ENCODE measurements at regions not wholly inside any gene's neighbourhood (a gene's known extent, or its start where the extent isn't known, plus 50 kb on each side); places are given as distances from the start of the nearest gene placed in this dataset.

DNA sequence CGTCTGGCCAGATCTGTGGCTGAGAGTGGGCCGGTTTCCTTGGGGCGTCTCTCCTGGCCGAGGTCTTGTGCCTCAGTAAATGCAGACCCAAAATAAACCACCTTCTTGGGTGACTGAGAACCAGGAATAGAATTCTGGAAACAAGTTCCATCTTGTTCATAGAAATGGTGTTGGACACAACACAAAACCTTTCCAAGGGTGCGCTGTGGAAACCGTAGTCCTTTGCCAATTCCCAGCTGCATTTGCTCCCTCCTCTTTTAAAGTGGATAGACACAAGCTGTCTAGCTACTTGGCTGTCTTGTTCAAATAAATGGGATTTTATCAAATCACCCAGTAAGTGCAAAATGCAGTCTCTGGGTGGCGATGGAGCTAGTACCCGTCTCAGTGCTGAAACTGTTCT, 300.2 kb downstream of the SHANK2 start:
- H3K36me3 ChIP-seq (ENCODE audit: insufficient read depth in 1 of 2, low read depth in 1 of 2): no peaks in the 10 kb centered on the region
- TF ChIP-seq, protein P1, sequence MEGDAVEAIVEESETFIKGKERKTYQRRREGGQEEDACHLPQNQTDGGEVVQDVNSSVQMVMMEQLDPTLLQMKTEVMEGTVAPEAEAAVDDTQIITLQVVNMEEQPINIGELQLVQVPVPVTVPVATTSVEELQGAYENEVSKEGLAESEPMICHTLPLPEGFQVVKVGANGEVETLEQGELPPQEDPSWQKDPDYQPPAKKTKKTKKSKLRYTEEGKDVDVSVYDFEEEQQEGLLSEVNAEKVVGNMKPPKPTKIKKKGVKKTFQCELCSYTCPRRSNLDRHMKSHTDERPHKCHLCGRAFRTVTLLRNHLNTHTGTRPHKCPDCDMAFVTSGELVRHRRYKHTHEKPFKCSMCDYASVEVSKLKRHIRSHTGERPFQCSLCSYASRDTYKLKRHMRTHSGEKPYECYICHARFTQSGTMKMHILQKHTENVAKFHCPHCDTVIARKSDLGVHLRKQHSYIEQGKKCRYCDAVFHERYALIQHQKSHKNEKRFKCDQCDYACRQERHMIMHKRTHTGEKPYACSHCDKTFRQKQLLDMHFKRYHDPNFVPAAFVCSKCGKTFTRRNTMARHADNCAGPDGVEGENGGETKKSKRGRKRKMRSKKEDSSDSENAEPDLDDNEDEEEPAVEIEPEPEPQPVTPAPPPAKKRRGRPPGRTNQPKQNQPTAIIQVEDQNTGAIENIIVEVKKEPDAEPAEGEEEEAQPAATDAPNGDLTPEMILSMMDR (IDR thresholded peaks at IDR 0.05): no peak
- H3K4me1 ChIP-seq: no peaks in the 10 kb centered on the region
- peaks cover 0 to 10% (median 0%) of the 10 kb centered on the region in 3 donors for H3K27me3 ChIP-seq (ENCODE audit: insufficient read depth in 3 of 3, low read length in 2 of 3)
- no peak overlapping the region for H3K4me3 ChIP-seq
- DNase-seq (peak in 1 of 2 donors; percentile 30), ATAC-seq (no peak)
- intact Hi-C loops (cut with DNase I): no loop called here
- no peaks in the 10 kb centered on the region for H3K9me3 ChIP-seq
- WGBS, 3 donors: 62 to 69% (median 67%) methylated on average over 8 of the region's 8 CpGs
- H3K27ac ChIP-seq: no peak overlapping the region

DNA sequence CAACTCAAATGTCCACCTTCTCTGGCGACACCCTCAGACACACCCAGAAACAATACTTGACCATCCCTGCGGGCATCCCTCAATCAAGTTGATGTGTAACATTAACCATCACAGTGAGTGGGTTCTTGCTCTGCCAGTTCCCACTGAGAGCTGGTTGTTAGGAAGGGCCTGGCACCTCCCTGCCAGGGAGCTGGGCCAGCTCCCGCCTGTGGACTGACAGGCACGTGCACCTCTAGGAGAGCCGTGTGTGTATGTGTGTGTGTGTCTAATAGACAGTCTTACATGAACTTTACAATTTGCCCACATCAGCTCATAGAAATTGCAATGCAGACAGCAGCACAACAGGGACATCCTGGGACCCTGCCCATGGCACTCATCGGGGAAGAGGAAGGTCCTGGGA, 298.7 kb downstream of the SHANK2 start:
- Histone ChIP-seq H3K27ac (no peak overlapping the region), H3K9me3 (no peaks in the 10 kb centered on the region), H3K36me3 (ENCODE audit: insufficient read depth in 1 of 2, low read depth in 1 of 2) (no peaks in the 10 kb centered on the region), H3K4me1 (no peaks in the 10 kb centered on the region), H3K27me3 (ENCODE audit: insufficient read depth in 3 of 3, low read length in 2 of 3) (peaks cover 0 to 8% (median 0%) of the 10 kb centered on the region in 3 donors), H3K4me3 (no peak overlapping the region)
- intact Hi-C loops (cut with DNase I): no loop called here
- DNase-seq (peak in 1 of 2 donors; percentile 11), ATAC-seq (no peak)
- WGBS, 3 donors: 69 to 87% (median 78%) methylated on average over 6 of the region's 6 CpGs
- TF ChIP-seq, protein P1 (IDR thresholded peaks at IDR 0.05): no peak

DNA sequence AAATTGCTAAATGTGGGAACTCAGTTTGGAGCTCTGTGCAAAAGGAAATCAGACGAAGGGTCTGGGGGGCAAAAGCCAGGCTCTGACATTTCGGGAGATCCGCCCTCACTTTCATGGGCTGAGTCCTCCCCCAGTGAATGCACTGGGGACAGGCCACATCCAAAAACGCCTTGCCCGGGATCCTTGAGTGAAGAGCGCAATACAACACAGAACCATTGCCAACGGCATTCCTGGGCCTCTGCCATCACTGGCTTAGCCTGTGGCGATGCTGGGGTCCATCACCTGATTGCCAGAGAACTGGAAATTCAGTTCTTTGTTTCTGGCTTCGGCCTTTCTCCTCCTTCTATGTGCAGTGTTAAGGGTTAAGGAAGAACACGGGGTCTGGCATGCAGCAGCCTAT, 297.9 kb downstream of the SHANK2 start:
- TF ChIP-seq, protein P1 (IDR thresholded peaks at IDR 0.05): no peak

More for the DNA sequence above, 297.9 kb downstream of the SHANK2 start:
- peak in 1 of 2 donors; percentile 4 for DNase-seq
- ATAC-seq: no peak
- Histone ChIP-seq H3K4me1 (no peaks in the 10 kb centered on the region), H3K36me3 (ENCODE audit: insufficient read depth in 1 of 2, low read depth in 1 of 2) (no peaks in the 10 kb centered on the region), H3K27me3 (ENCODE audit: insufficient read depth in 3 of 3, low read length in 2 of 3) (peaks cover 0 to 5% (median 0%) of the 10 kb centered on the region in 3 donors), H3K4me3 (no peak overlapping the region), H3K27ac (no peak overlapping the region), H3K9me3 (no peaks in the 10 kb centered on the region)
- intact Hi-C loops (cut with DNase I): no loop called here
- WGBS, 3 donors: 42 to 65% (median 48%) methylated on average over 10 of the region's 10 CpGs
